BLaER1 (cell line): ENCODE measurements at regions not wholly inside any gene's neighbourhood (a gene's known extent, or its start where the extent isn't known, plus 50 kb on each side); places are given as distances from the start of the nearest gene placed in this dataset.
A peak's percentile ranks its signal among the peaks of the same experiment; 100 is the strongest.
"Not testable (repeated sequence)": the region's sequence is repeated elsewhere in the genome, so short reads cannot be mapped to it uniquely, and the experiment has no call there.

Experiments
- H3K27ac ChIP-seq: shearing (Covaris generic); formaldehyde crosslinking; 2 replicates; pipeline ENCODE4 v1.8.1; 2022
- H3K27me3 ChIP-seq: shearing (Covaris generic); formaldehyde crosslinking; 2 replicates; pipeline ENCODE4 v1.8.1; 2022
- H3K36me3 ChIP-seq: shearing (Covaris generic); formaldehyde crosslinking; 2 replicates; pipeline ENCODE4 v1.8.1; 2022
- H3K4me1 ChIP-seq: shearing (Covaris generic); formaldehyde crosslinking; 2 replicates; pipeline ENCODE4 v1.8.1; 2022
- H3K4me2 ChIP-seq: shearing (Covaris generic); formaldehyde crosslinking; 2 replicates; pipeline ENCODE4 v1.8.1; 2022
- H3K4me3 ChIP-seq: shearing (Covaris generic); formaldehyde crosslinking; 2 replicates; pipeline ENCODE4 v1.8.1; 2022
- H3K9ac ChIP-seq: shearing (Covaris generic); formaldehyde crosslinking; 2 replicates; pipeline ENCODE4 v1.8.1; 2022
- H3K9me3 ChIP-seq: shearing (Covaris generic); formaldehyde crosslinking; 2 replicates; pipeline ENCODE4 v1.8.1; 2022
- H4K20me1 ChIP-seq: shearing (Covaris generic); formaldehyde crosslinking; 2 replicates; pipeline ENCODE4 v1.8.1; 2022
- Cebpa-rat ChIP-seq: shearing (Covaris generic); IDR thresholded peaks from 2 replicates; pipeline ENCODE4 v1.8.1; 2022

GRCh38 chr1:60670302-60670701, 412.1 kb upstream of the NFIA start:
- Histone ChIP-seq H3K9me3 (no peaks in the 10 kb centered on the region), H3K36me3 (no peaks in the 10 kb centered on the region), H4K20me1 (no peaks in the 10 kb centered on the region), H3K27ac (no peak overlapping the region), H3K4me3 (no peak overlapping the region), H3K9ac (no peak overlapping the region), H3K4me2 (no peak overlapping the region), H3K4me1 (no peaks in the 10 kb centered on the region), H3K27me3 (no peaks in the 10 kb centered on the region)
- no peak for TF ChIP-seq Cebpa-rat

DNA sequence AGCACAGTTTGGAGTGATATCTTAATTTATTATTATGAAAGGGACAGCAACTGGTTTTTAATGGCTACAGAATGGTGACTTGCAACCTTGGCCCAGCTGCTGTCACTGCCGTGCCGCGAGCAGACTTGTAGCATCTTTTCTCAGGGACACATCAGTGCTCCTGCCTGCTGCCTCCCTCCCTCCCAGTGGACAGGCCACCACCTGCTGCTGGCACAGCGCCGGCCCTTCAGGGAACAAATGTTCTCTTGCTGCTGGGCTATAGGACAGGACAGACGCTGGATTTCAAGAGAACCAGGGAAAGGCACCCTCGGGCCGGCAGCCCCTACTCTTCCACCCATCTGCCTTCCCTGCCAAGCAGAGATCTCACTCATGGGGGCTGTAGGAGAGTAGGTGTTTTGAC, 413.8 kb upstream of the NFIA start:
- TF ChIP-seq Cebpa-rat: no peak
- Histone ChIP-seq H3K9me3 (no peaks in the 10 kb centered on the region), H3K27me3 (no peaks in the 10 kb centered on the region), H3K4me2 (no peak overlapping the region), H3K4me3 (no peak overlapping the region), H3K9ac (no peak overlapping the region), H3K4me1 (no peaks in the 10 kb centered on the region), H3K36me3 (no peaks in the 10 kb centered on the region), H3K27ac (no peak overlapping the region), H4K20me1 (no peaks in the 10 kb centered on the region)

DNA sequence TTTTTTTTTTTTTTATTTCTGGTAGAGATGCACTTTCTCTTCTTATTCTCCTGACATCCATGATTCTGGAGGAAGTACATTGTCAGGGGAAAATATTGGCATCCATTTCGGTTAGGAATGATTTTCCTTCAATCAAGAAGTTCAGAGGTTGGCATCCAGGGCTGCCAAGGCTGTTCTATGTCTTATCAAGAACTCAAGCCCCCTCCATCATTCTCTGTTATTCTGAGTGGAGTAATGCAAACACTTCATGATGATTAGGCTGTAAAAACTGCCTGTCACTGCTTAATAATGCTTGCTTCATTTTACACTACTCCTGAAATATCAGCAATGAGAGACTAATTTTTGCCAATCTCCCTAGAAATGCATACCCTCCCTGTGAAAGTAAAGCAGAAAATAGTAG, 417.1 kb upstream of the NFIA start:
- Histone ChIP-seq H3K36me3 (no peaks in the 10 kb centered on the region), H3K9me3 (no peaks in the 10 kb centered on the region), H3K27me3 (no peaks in the 10 kb centered on the region), H3K4me3 (no peak overlapping the region), H4K20me1 (no peaks in the 10 kb centered on the region), H3K9ac (no peak overlapping the region), H3K27ac (no peak overlapping the region), H3K4me2 (no peak overlapping the region), H3K4me1 (no peaks in the 10 kb centered on the region)
- no peak for TF ChIP-seq Cebpa-rat

DNA sequence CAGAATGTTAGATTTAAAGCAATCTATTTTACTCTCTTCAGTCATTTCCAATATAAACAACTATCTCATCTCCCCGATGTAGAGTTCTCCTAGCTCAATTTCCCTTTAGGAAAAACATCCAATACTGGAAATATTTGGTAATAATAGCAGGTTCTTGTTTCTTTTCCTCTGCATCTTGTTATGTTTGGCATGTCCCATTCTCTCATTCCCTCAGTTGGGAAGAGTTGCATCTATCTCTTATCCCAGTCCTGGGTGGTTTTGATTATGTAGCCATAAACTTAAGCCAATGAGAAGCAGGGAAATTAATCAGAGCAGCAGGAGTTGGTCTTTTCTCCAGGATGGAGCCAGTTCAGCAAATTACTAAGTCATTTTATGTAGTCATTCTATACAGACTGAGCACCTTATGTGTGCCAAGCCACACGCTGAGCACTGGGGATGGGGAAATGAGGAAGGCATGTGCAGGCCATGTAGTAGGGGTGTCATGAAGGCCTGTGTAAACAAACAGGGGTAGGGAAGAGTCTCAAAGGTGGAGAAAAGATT, 418.2 kb upstream of the NFIA start:
- Histone ChIP-seq H3K9me3 (no peaks in the 10 kb centered on the region), H3K9ac (no peak overlapping the region), H3K4me1 (no peaks in the 10 kb centered on the region), H3K4me2 (no peak overlapping the region), H3K27me3 (no peaks in the 10 kb centered on the region), H4K20me1 (no peaks in the 10 kb centered on the region), H3K36me3 (no peaks in the 10 kb centered on the region), H3K27ac (no peak overlapping the region), H3K4me3 (no peak overlapping the region)
- TF ChIP-seq Cebpa-rat: no peak

DNA sequence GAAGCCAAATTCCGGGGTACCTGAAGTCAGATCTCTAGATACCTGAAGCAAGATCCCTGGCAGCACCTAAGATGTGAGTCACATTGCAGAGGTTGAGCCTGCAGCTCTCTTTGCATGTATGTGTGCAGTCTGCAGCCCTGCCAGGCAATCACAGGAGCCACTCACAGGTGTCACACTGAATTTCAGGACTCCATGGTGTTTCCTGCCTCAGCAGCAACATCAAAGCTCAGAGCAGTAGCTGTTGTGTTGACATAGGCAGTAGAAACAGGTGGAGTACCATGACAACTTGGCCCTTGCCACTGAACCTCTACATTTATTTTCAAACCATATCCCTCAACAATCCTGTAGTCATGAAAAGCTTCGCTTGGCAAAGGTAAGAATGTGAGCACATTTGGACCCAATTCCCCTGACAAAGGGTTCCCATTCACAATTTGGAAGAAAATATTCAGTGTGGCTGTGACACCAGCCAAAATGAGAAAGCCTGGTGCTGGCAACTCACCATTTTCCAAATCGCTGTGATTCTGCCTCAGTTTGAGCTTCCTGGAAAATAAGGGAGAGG, 419.8 kb upstream of the NFIA start:
- no peak for TF ChIP-seq Cebpa-rat
- H3K27ac ChIP-seq: no peak overlapping the region
- H4K20me1 ChIP-seq: no peaks in the 10 kb centered on the region
- no peak overlapping the region for H3K4me3 ChIP-seq
- H3K27me3 ChIP-seq: no peaks in the 10 kb centered on the region
- H3K36me3 ChIP-seq: no peaks in the 10 kb centered on the region
- no peak overlapping the region for H3K9ac ChIP-seq
- H3K4me1 ChIP-seq: peaks cover 6% of the 10 kb centered on the region; the same call in 1 of the 2 replicates
- H3K4me2 ChIP-seq: no peak overlapping the region
- H3K9me3 ChIP-seq: no peaks in the 10 kb centered on the region

DNA sequence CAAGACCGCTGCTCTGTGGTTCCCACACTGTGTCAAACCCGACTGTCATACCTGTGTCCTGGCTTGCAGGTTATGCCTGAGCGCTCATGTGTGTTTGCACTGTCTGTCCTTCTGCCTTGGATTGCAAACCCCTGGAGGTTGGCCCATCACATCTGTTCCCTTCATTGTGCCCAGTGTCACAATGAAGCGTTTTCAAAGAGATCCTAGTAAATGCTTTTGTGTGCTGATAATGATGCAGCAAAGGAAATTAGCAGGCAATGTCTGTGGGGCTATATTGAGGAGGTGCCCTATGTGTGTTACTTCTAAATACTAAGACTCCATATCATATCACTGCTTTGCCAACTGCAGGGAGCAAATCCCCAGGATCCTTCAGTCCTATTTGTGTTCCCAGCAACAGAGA, 424.4 kb upstream of the NFIA start:
- H3K36me3 ChIP-seq: no peaks in the 10 kb centered on the region
- no peak overlapping the region for H3K4me3 ChIP-seq
- no peak for TF ChIP-seq Cebpa-rat
- no peaks in the 10 kb centered on the region for H3K9me3 ChIP-seq
- H3K27ac ChIP-seq: no peak overlapping the region
- peaks cover 9% of the 10 kb centered on the region; the same call in 1 of the 2 replicates for H3K4me1 ChIP-seq
- no peaks in the 10 kb centered on the region for H3K27me3 ChIP-seq
- no peaks in the 10 kb centered on the region for H4K20me1 ChIP-seq
- H3K4me2 ChIP-seq: peak overlapping the region; percentile 6; the same call in 1 of the 2 replicates
- no peak overlapping the region for H3K9ac ChIP-seq

- TF ChIP-seq Cebpa-rat: no peak
- no peak overlapping the region for H3K4me3 ChIP-seq
- no peak overlapping the region for H3K4me2 ChIP-seq
- no peaks in the 10 kb centered on the region for H4K20me1 ChIP-seq
- no peaks in the 10 kb centered on the region for H3K36me3 ChIP-seq
- H3K4me1 ChIP-seq: peaks cover 9% of the 10 kb centered on the region; the same call in 1 of the 2 replicates
- no peaks in the 10 kb centered on the region for H3K27me3 ChIP-seq
- H3K9ac ChIP-seq: no peak overlapping the region
- H3K27ac ChIP-seq: no peak overlapping the region
- H3K9me3 ChIP-seq: no peaks in the 10 kb centered on the region
Measured at GRCh38 chr1:60655679-60656355, 426.5 kb upstream of the NFIA start.

DNA sequence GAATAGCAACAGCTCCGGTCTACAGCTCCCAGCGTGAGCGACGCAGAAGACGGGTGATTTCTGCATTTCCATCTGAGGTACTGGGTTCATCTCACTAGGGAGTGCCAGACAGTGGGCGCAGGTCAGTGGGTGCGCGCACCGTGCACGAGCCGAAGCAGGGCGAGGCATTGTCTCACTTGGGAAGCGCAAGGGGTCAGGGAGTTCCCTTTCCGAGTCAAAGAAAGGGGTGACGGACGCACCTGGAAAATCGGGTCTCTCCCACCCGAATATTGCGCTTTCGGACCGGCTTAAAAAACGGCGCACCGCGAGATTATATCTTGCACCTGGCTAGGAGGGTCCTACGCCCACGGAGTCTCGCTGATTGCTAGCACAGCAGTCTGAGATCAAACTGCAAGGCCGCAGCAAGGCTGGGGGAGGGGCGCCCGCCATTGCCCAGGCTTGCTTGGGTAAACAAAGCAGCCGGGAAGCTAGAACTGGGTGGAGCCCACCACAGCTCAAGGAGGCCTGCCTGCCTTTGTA, 442.3 kb upstream of the NFIA start:
- H3K9me3 ChIP-seq, H3K27me3 ChIP-seq, H3K4me1 ChIP-seq, H3K27ac ChIP-seq, H3K4me3 ChIP-seq, H3K36me3 ChIP-seq, H4K20me1 ChIP-seq, H3K4me2 ChIP-seq, H3K9ac ChIP-seq: not testable (repeated sequence)

- H3K4me2 ChIP-seq: no peak overlapping the region
- H3K27ac ChIP-seq: no peak overlapping the region
- no peak overlapping the region for H3K9ac ChIP-seq
- TF ChIP-seq Cebpa-rat: no peak
- no peak overlapping the region for H3K4me3 ChIP-seq
- H3K36me3 ChIP-seq: no peaks in the 10 kb centered on the region
- no peaks in the 10 kb centered on the region for H4K20me1 ChIP-seq
- no peaks in the 10 kb centered on the region for H3K27me3 ChIP-seq
- H3K9me3 ChIP-seq: no peaks in the 10 kb centered on the region
- no peaks in the 10 kb centered on the region for H3K4me1 ChIP-seq
Measured at GRCh38 chr1:60639287-60639686, 443.1 kb upstream of the NFIA start.

- no peaks in the 10 kb centered on the region for H4K20me1 ChIP-seq
- H3K9ac ChIP-seq: no peak overlapping the region
- H3K9me3 ChIP-seq: no peaks in the 10 kb centered on the region
- no peak overlapping the region for H3K27ac ChIP-seq
- no peak for TF ChIP-seq Cebpa-rat
- H3K4me3 ChIP-seq: no peak overlapping the region
- H3K36me3 ChIP-seq: no peaks in the 10 kb centered on the region
- H3K4me2 ChIP-seq: no peak overlapping the region
- no peaks in the 10 kb centered on the region for H3K4me1 ChIP-seq
- no peaks in the 10 kb centered on the region for H3K27me3 ChIP-seq
Measured at GRCh38 chr1:60637651-60638050, 444.7 kb upstream of the NFIA start.
